HCT116 (cell line): ENCODE measurements at regions not wholly inside any gene's neighbourhood (a gene's known extent, or its start where the extent isn't known, plus 50 kb on each side); places are given as distances from the start of the nearest gene placed in this dataset.

ENCODE experiments used
- ATAC-seq: fragments of 200-7000 bp; cut with Tn5 transposase; 2 replicates; pipeline ENCODE4 v1.9.1; 2020; ENCODE audit warnings: mild to moderate bottlenecking, moderate library complexity
- BruUV-seq: library from RNA; stranded (reverse); fragments of 400-500 nt; replicated peaks from 2 replicates; lab custom pipeline; 2021; lab: Mats Ljungman, UMichigan
- CTCF ChIA-PET: fragments of 300-600 bp; sonication (Branson Sonifier 250); formaldehyde crosslinking; loops from one replicate; lab custom pipeline; 2021; ENCODE audit warnings: antibody characterized with exemption; lab: Charles Lee
- POLR2A ChIA-PET: fragments of 300-600, 350-600 bp; sonication (Branson Sonifier 250); formaldehyde crosslinking; loops from one replicate; lab custom pipeline; 2021; ENCODE audit warnings: antibody characterized with exemption; lab: Charles Lee
- RAD21 ChIA-PET, 2 experiments: fragments of 300-600 bp; sonication (Branson Sonifier 250); formaldehyde crosslinking; loops; one replicate each; lab custom pipeline; 2023; ENCODE audit warnings: low total read pairs in 2 of 2; ENCODE audit not compliant: uncharacterized antibody in 2 of 2, unreplicated experiment in 2 of 2, low non-redundant PET in 1 of 2; lab: Charles Lee
- DNase-seq: peaks from one replicate; pipeline ENCODE4 v3.0.0-alpha.2; 2010; ENCODE audit warnings: low read depth, low spot score
- H2AFZ ChIP-seq: fragments of 200-600 bp; shearing (Covaris generic), sonication (generic); 2 replicates; pipeline ENCODE4 v1.6.1; 2017; ENCODE audit warnings: low read depth, mixed run types, mixed read lengths, antibody characterized with exemption, low read length; ENCODE audit not compliant: poor library complexity, severe bottlenecking
- H3K27ac ChIP-seq: 2 replicates; pipeline ENCODE4 v1.5.1; 2012; ENCODE audit warnings: low read depth, low read length
- H3K27me3 ChIP-seq: fragments of 200-600 bp; sonication (generic); 2 replicates; pipeline ENCODE4 v1.6.1; 2016; ENCODE audit warnings: mixed run types, low read length, mixed read lengths; ENCODE audit not compliant: insufficient read depth
- H3K36me3 ChIP-seq, 2 experiments: fragments of 200-500 bp in 1 of 2; fragments of 200-600 bp in 1 of 2; sonication (Bioruptor generic) in 1 of 2; sonication (generic) in 1 of 2; 2 replicates each; pipeline versions ENCODE4 v1.5.1 to v1.6.1; 2014 to 2016; ENCODE audit warnings: low read length in 2 of 2, inconsistent platforms in 1 of 2, mixed read lengths in 1 of 2, mixed run types in 1 of 2; ENCODE audit not compliant: insufficient read depth in 2 of 2, control insufficient read depth in 1 of 2
- H3K4me1 ChIP-seq, 2 experiments: fragments of 200-600 bp in 1 of 2; sonication (generic) in 1 of 2; 2 replicates each; pipeline versions ENCODE4 v1.5.1 to v1.6.1; 2012 to 2017; ENCODE audit warnings: low read length in 2 of 2, inconsistent platforms in 1 of 2, mild to moderate bottlenecking in 1 of 2, mixed read lengths in 1 of 2, mixed run types in 1 of 2, moderate library complexity in 1 of 2; ENCODE audit not compliant: insufficient read depth in 2 of 2, control insufficient read depth in 1 of 2
- H3K4me2 ChIP-seq: fragments of 200-600 bp; sonication (generic); 2 replicates; pipeline ENCODE4 v1.6.1; 2017; ENCODE audit warnings: mixed run types, low read length, mixed read lengths
- H3K4me3 ChIP-seq, 2 experiments: fragments of 200-600 bp in 1 of 2; sonication (generic) in 1 of 2; replicated peaks in 1 of 2; 2 replicates each; pipeline ENCODE4 v1.5.1; 2011 to 2016; ENCODE audit warnings: low read length in 2 of 2, control low read depth in 1 of 2, low read depth in 1 of 2, mild to moderate bottlenecking in 1 of 2, mixed read lengths in 1 of 2, mixed run types in 1 of 2
- H3K79me2 ChIP-seq: fragments of 200-600 bp; sonication (generic); 2 replicates; pipeline ENCODE4 v1.6.1; 2017; ENCODE audit warnings: mild to moderate bottlenecking, mixed run types, low read length, moderate library complexity, mixed read lengths; ENCODE audit not compliant: insufficient read depth
- H3K9ac ChIP-seq: fragments of 200-600 bp; sonication (generic); 2 replicates; pipeline ENCODE4 v1.6.1; 2016; ENCODE audit warnings: low read length, mixed read lengths
- H3K9me2 ChIP-seq: fragments of 200-600 bp; sonication (generic), shearing (Covaris generic); 2 replicates; pipeline ENCODE4 v1.6.1; 2017; ENCODE audit warnings: mixed run types, mild to moderate bottlenecking, moderate library complexity; ENCODE audit not compliant: insufficient read depth
- H3K9me3 ChIP-seq, 2 experiments: fragments of 200-500 bp in 1 of 2; fragments of 200-600 bp in 1 of 2; sonication (Bioruptor generic) in 1 of 2; sonication (generic) in 1 of 2; 2 replicates each; pipeline ENCODE4 v1.6.1; 2014 to 2017; ENCODE audit warnings: low read length in 2 of 2, mixed read lengths in 2 of 2, inconsistent platforms in 1 of 2, low read depth in 1 of 2, mild to moderate bottlenecking in 1 of 2, mixed run types in 1 of 2, moderate library complexity in 1 of 2; ENCODE audit not compliant: control insufficient read depth in 1 of 2, insufficient read depth in 1 of 2
- H4K20me1 ChIP-seq: fragments of 200-600 bp; sonication (generic), shearing (Covaris generic); 2 replicates; pipeline ENCODE4 v1.6.1; 2017; ENCODE audit warnings: mixed run types, mild to moderate bottlenecking, moderate library complexity; ENCODE audit not compliant: insufficient read depth
- MAX ChIP-seq: IDR thresholded peaks from 2 replicates; pipeline ENCODE4 v1.6.1; 2012
- ZBTB33 ChIP-seq: IDR thresholded peaks from 2 replicates; pipeline ENCODE4 v1.6.1; 2011; ENCODE audit warnings: mild to moderate bottlenecking, low read length, moderate library complexity; ENCODE audit not compliant: insufficient replicate concordance; ENCODE audit errors: extremely low read depth
- ZNF274 ChIP-seq: fragments of 200-500 bp; sonication (Bioruptor generic); IDR thresholded peaks from 2 replicates; pipeline ENCODE4 v1.6.1; 2014; ENCODE audit warnings: mild to moderate bottlenecking, low read depth, low read length, inconsistent platforms
- intact Hi-C: fragments of 100-400 bp; cut with micrococcal nuclease; formaldehyde crosslinking; loops from 2 replicates; pipeline ENCODE4 v1.10.0; 2022
- TF ChIP-seq, protein P1 (sequence below): IDR thresholded peaks from 2 replicates; pipeline ENCODE4 v1.6.1; 2012; ENCODE audit warnings: low read depth

DNA sequence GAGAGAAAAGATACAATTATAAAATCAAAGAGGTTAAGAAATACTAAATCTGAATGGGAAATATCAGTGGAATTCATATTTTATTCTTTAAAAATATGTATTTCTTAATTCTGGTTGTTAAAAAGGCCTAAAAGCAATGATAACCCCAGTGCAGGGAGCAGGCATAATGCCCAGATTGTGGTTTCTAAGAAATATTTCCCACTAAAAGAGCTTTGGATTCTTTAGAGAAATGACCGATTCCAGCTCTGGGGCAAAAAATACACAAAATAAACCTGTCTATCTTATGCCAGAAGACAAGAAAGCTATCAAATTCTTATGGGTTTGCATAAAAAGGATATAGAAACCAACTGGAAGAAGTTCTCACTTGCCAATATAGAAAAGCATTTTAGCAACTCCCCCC, 71.6 kb downstream of the PDE6H start:
- ChIA-PET CTCF (no interaction called here), POLR2A (no interaction called here), RAD21 (no interaction called here)
- Histone ChIP-seq H3K79me2 (no peaks in the 10 kb centered on the region), H3K36me3 (no peaks in the 10 kb centered on the region), H3K4me1 (no peaks in the 10 kb centered on the region), H2AFZ (no peak overlapping the region), H4K20me1 (no peaks in the 10 kb centered on the region), H3K9ac (no peak overlapping the region), H3K27me3 (peaks cover 70% of the 10 kb centered on the region), H3K9me3 (no peaks in the 10 kb centered on the region), H3K27ac (no peak overlapping the region), H3K4me2 (no peak overlapping the region), H3K9me2 (no peaks in the 10 kb centered on the region), H3K4me3 (no peak overlapping the region)
- BruUV-seq, result no TSS peak
- no peak for TF ChIP-seq ZBTB33
- no peak for TF ChIP-seq ZNF274
- no peak for TF ChIP-seq MAX
- TF ChIP-seq, protein P1, sequence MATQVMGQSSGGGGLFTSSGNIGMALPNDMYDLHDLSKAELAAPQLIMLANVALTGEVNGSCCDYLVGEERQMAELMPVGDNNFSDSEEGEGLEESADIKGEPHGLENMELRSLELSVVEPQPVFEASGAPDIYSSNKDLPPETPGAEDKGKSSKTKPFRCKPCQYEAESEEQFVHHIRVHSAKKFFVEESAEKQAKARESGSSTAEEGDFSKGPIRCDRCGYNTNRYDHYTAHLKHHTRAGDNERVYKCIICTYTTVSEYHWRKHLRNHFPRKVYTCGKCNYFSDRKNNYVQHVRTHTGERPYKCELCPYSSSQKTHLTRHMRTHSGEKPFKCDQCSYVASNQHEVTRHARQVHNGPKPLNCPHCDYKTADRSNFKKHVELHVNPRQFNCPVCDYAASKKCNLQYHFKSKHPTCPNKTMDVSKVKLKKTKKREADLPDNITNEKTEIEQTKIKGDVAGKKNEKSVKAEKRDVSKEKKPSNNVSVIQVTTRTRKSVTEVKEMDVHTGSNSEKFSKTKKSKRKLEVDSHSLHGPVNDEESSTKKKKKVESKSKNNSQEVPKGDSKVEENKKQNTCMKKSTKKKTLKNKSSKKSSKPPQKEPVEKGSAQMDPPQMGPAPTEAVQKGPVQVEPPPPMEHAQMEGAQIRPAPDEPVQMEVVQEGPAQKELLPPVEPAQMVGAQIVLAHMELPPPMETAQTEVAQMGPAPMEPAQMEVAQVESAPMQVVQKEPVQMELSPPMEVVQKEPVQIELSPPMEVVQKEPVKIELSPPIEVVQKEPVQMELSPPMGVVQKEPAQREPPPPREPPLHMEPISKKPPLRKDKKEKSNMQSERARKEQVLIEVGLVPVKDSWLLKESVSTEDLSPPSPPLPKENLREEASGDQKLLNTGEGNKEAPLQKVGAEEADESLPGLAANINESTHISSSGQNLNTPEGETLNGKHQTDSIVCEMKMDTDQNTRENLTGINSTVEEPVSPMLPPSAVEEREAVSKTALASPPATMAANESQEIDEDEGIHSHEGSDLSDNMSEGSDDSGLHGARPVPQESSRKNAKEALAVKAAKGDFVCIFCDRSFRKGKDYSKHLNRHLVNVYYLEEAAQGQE, result no peak
- ATAC-seq (no peak), DNase-seq (no peak)
- intact Hi-C loops, result loop anchor here (5.0 kb wide), 1 partner anchor 33 kb away; no protein-coding TSS in a partner anchor
